Vagina (tissue), 2 donors: ENCODE measurements at regions not wholly inside any gene's neighbourhood (a gene's known extent, or its start where the extent isn't known, plus 50 kb on each side); places are given as distances from the start of the nearest gene placed in this dataset.

ENCODE experiments used
- DNase-seq, 2 donors: peaks; one replicate each; pipeline ENCODE4 v3.0.0-alpha.2; 2017; ENCODE audit errors: extremely low spot score in 2 of 2
- H3K27ac ChIP-seq: fragments of 200-600 bp; sonication (generic); one replicate; pipeline ENCODE4 v1.5.1; 2019
- H3K27me3 ChIP-seq: fragments of 200-600 bp; sonication (generic); one replicate; pipeline ENCODE4 v1.5.1; 2019
- H3K36me3 ChIP-seq, 2 donors: fragments of 200-600 bp; sonication (generic); one replicate each; pipeline ENCODE4 v1.5.1; 2017 to 2019
- H3K4me1 ChIP-seq: fragments of 200-600 bp; sonication (generic); one replicate; pipeline ENCODE4 v1.5.1; 2019
- H3K4me3 ChIP-seq, 2 donors: fragments of 200-600 bp; sonication (generic); 1 replicate in 1 of 2; 2 replicates in 1 of 2; pipeline ENCODE4 v1.5.1; 2016 to 2019
- H3K9me3 ChIP-seq: fragments of 200-600 bp; sonication (generic); one replicate; pipeline ENCODE4 v1.5.1; 2019
- CTCF ChIP-seq, 3 experiments: fragments of 450-650 bp in 2 of 3; fragments of 200-600 bp in 1 of 3; sonication (generic) in 1 of 3; IDR thresholded peaks; one replicate each; pipeline ENCODE4 v1.5.1; 2017 to 2019; ENCODE audit warnings: antibody characterized with exemption in 3 of 3, mild to moderate bottlenecking in 2 of 3, moderate library complexity in 2 of 3
- POLR2A ChIP-seq, 2 donors: fragments of 450-650 bp; IDR thresholded peaks; one replicate each; pipeline ENCODE4 v1.6.1; 2017; ENCODE audit warnings: antibody characterized with exemption in 2 of 2, mild to moderate bottlenecking in 2 of 2, moderate library complexity in 2 of 2
- POLR2AphosphoS5 ChIP-seq, 2 donors: sonication (generic); formaldehyde crosslinking; IDR thresholded peaks; one replicate each; pipeline ENCODE4 v1.9.0; 2017; ENCODE audit warnings: antibody characterized with exemption in 2 of 2, mild to moderate bottlenecking in 2 of 2, low read depth in 1 of 2; ENCODE audit not compliant: insufficient read depth in 1 of 2
- intact Hi-C: fragments of 100-400 bp; cut with DNase I; formaldehyde crosslinking; loops from one replicate; pipeline ENCODE4 v1.15.1; 2023

- no peaks in the 10 kb centered on the region for H3K9me3 ChIP-seq
- H3K4me3 ChIP-seq = no peak overlapping the region
- TF ChIP-seq POLR2AphosphoS5 (IDR thresholded peaks at IDR 0.05; ENCODE audit: insufficient read depth in 1 of 2, low read depth in 1 of 2) (no peak), CTCF (IDR thresholded peaks at IDR 0.05) (no peak), POLR2A (IDR thresholded peaks at IDR 0.05) (no peak)
- no peaks in the 10 kb centered on the region for H3K36me3 ChIP-seq
- intact Hi-C loops = no loop called here
- no peaks in the 10 kb centered on the region for H3K4me1 ChIP-seq
- H3K27ac ChIP-seq = no peak overlapping the region
- H3K27me3 ChIP-seq = no peaks in the 10 kb centered on the region
- no peak for DNase-seq
These were observed 191.6 kb upstream of the PGR start for GRCh38 chr11:101321222-101321621.

GRCh38 chr11:101306721-101307120, 177.1 kb upstream of the PGR start:
- TF ChIP-seq CTCF (IDR thresholded peaks at IDR 0.05) = no peak
- TF ChIP-seq POLR2AphosphoS5 (IDR thresholded peaks at IDR 0.05; ENCODE audit: insufficient read depth in 1 of 2, low read depth in 1 of 2) = no peak
- no peaks in the 10 kb centered on the region for H3K36me3 ChIP-seq
- H3K27me3 ChIP-seq = no peaks in the 10 kb centered on the region
- no peak overlapping the region for H3K4me3 ChIP-seq
- no peaks in the 10 kb centered on the region for H3K9me3 ChIP-seq
- intact Hi-C loops = no loop called here
- H3K4me1 ChIP-seq = no peaks in the 10 kb centered on the region
- H3K27ac ChIP-seq = no peak overlapping the region
- no peak for DNase-seq

GRCh38 chr11:101305496-101305895, 175.9 kb upstream of the PGR start:
- H3K4me1 ChIP-seq = peaks cover 5% of the 10 kb centered on the region
- H3K4me3 ChIP-seq = no peak overlapping the region
- no peak overlapping the region for H3K27ac ChIP-seq
- no peak for DNase-seq
- intact Hi-C loops = no loop called here
- no peaks in the 10 kb centered on the region for H3K9me3 ChIP-seq
- H3K36me3 ChIP-seq = no peaks in the 10 kb centered on the region
- TF ChIP-seq POLR2AphosphoS5 (IDR thresholded peaks at IDR 0.05; ENCODE audit: insufficient read depth in 1 of 2, low read depth in 1 of 2) (no peak), POLR2A (IDR thresholded peaks at IDR 0.05) (no peak), CTCF (IDR thresholded peaks at IDR 0.05) (no peak)
- H3K27me3 ChIP-seq = no peaks in the 10 kb centered on the region

- DNase-seq = no peak
- intact Hi-C loops = no loop called here
- H3K9me3 ChIP-seq = no peaks in the 10 kb centered on the region
- TF ChIP-seq POLR2A (IDR thresholded peaks at IDR 0.05) = no peak
- TF ChIP-seq CTCF (IDR thresholded peaks at IDR 0.05) = no peak
- TF ChIP-seq POLR2AphosphoS5 (IDR thresholded peaks at IDR 0.05; ENCODE audit: insufficient read depth in 1 of 2, low read depth in 1 of 2) = no peak
- no peaks in the 10 kb centered on the region for H3K27me3 ChIP-seq
- H3K4me3 ChIP-seq = no peak overlapping the region
- H3K27ac ChIP-seq = no peak overlapping the region
- H3K36me3 ChIP-seq = no peaks in the 10 kb centered on the region
- H3K4me1 ChIP-seq = peaks cover 21% of the 10 kb centered on the region
These were observed 169.6 kb upstream of the PGR start for GRCh38 chr11:101299210-101299609.

GRCh38 chr11:101296896-101297295, 167.3 kb upstream of the PGR start:
- no peak for DNase-seq
- no peaks in the 10 kb centered on the region for H3K27me3 ChIP-seq
- H3K27ac ChIP-seq = no peak overlapping the region
- H3K9me3 ChIP-seq = no peaks in the 10 kb centered on the region
- no peaks in the 10 kb centered on the region for H3K36me3 ChIP-seq
- peaks cover 21% of the 10 kb centered on the region for H3K4me1 ChIP-seq
- no peak for TF ChIP-seq CTCF (IDR thresholded peaks at IDR 0.05)
- TF ChIP-seq POLR2AphosphoS5 (IDR thresholded peaks at IDR 0.05; ENCODE audit: insufficient read depth in 1 of 2, low read depth in 1 of 2) = no peak
- intact Hi-C loops = no loop called here
- no peak overlapping the region for H3K4me3 ChIP-seq
